Epithelial cell of proximal tubule (primary cell): ENCODE measurements at regions not wholly inside any gene's neighbourhood (a gene's known extent, or its start where the extent isn't known, plus 50 kb on each side); places are given as distances from the start of the nearest gene placed in this dataset.

Experiments
- DNase-seq: peaks from one replicate; pipeline ENCODE4 v3.0.0-alpha.2; 2011; ENCODE audit warnings: low read depth
- H3K4me3 ChIP-seq: 2 replicates; pipeline ENCODE4 v1.5.1; 2011; ENCODE audit warnings: low read depth, mild to moderate bottlenecking, low read length
- CTCF ChIP-seq: conservative IDR thresholded peaks from 2 replicates; pipeline ENCODE4 v1.5.1; 2012; ENCODE audit warnings: low read depth, mild to moderate bottlenecking, low read length

GRCh38 chr4:22869235-22869634 is 176.5 kb downstream of the GBA3 start:
- no peak for DNase-seq
- TF ChIP-seq CTCF, result peak; percentile 45

More at GRCh38 chr4:22869235-22869634, 176.5 kb downstream of the GBA3 start:
- H3K4me3 ChIP-seq, result no peak overlapping the region
